SHP77 (cell line): ENCODE measurements at regions not wholly inside any gene's neighbourhood (a gene's known extent, or its start where the extent isn't known, plus 50 kb on each side); places are given as distances from the start of the nearest gene placed in this dataset.

Experiments used
- DNase-seq, 2 experiments: peaks; one replicate each; lab custom pipeline; 2025; lab: John Stamatoyannopoulos, UW

DNA sequence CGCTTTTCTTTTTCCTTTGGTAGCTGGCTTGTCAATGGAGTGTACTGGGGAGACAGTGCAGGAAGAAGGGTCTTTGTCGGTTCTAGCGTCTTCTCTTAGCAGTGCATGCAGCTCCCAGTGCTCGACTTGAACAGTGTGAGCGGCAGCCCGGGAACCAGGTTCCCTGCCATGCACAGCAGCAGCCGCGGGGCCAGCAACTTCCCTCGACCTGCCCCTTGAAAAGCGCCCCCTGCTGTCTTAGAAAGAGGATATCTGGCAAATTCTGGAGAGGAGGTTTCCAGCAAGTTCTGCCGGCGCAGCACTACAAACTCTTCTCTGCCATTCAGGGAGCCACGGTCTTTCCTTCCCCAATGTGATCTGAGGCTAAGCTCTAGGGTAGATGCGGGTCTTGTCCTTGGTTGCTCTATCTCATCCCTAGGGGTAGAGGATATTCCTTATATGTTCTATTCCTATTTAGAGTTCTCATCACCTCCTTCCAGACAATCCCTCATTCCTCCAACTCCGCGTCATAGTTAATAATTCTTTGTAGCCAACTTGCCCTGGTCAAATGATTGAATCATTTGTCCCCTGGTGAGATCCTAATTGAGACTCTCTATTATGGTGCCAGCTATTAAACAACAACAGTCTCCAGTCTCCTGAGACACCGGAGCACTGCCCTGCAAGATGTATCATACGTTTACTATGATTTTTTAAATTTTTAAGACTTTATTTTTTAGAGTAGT is 451.3 kb downstream of the PMP22 start:
- DNase-seq: peak; percentile 24 to 36

GRCh38 chr17:14808425-14808824 is 456.7 kb downstream of the PMP22 start:
- no peak for DNase-seq

GRCh38 chr17:14805348-14805747 is 459.8 kb downstream of the PMP22 start:
- no peak for DNase-seq

DNA sequence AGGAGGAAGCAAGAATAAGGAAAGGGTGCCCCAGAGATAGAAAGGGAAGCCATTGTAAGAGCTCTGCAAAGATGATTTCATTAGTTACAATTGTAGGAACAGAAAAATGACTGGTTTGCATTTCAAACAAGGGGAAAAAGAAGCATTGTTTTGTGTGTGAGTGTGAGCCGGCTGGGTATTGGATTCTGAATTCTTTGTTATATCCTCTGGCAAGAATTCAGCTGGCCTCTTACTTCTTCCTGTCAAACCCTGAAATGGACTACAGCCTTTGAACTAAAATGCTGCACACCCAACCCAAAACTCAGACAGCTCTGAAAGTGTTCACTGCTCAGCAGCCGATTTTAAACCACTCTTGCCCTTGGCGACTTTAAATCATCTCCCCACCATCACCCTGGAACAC is 461.3 kb downstream of the PMP22 start:
- DNase-seq: no peak

- no peak for DNase-seq
Measured at GRCh38 chr17:14797801-14798200, 467.3 kb downstream of the PMP22 start.

DNA sequence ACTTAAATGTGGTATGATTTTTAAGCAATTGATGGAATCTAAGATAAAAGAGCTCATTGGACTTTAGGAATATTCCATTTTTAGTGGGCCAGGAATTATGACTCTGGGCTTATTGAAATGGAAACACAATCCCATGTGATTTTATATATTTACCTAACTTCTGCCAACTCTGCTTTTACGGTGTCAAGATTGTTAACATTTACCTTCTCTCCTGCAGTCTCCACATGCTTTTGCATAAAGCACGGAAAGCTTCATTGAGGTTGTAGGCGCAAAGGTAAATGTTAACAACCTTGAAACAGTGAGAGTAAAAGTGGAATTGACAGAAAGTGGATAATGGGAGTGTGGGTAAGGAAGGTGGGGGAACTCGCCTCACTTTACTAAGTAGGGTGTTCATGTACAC is 468.1 kb downstream of the PMP22 start:
- DNase-seq: no peak

DNA sequence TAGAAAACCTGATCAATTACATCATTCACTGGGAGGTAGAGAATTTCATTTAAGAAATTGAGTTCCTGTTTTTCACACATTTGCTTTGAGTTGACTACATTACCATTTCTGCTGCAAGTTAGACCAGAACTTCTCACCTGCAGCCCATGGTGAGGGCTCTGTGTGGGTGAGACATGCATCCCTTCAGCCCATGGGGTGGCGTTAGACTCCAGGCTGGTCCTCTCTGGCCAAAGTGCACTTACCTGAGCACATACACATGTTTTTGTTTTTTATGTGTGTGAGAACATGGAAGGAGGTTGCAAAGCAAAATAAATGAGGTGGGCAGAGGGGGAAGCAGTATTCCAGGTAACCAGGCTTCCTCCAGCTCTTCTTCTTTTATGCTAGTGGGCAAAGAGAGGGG is 470.2 kb downstream of the PMP22 start:
- no peak for DNase-seq

DNA sequence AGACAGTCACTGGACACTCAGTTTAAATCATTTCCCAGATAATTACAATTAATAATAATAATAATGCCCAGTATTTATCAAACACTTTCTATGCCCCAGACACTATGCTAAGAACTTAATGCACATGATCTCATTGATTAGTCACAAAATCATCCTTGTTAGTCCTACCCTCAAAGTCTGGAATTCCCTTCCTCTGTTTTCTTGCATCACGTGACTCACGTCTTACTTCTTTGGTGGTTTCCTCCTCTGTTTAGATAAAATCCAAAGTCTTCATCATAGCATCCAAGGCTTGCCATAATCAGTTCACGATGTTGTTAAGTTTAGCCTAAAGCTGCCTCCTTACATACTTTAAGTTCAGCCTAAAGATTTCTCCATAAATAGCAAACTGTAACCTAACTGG is 471.9 kb downstream of the PMP22 start:
- no peak for DNase-seq

DNA sequence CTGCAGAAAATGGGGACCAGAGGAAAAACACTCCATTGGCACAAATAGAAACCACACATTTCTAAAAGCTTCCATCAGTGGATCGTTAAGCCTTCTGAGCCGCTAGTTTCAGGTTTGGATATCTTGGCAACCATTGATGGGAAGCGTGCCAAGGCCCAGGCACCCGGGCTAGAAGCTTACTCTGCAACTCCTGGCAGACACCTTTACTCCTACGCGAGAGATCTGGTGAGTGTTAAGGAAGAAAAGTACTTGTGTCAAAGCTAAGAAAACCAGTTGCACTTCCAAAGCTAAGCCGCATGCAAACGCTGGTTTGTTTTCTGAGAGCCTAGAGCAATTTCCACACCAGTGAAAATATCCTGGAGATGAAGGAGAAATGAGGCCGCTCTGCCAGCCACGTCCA is 472.4 kb downstream of the PMP22 start:
- no peak for DNase-seq

- no peak for DNase-seq
Measured at GRCh38 chr17:14791221-14791620, 473.9 kb downstream of the PMP22 start.

DNA sequence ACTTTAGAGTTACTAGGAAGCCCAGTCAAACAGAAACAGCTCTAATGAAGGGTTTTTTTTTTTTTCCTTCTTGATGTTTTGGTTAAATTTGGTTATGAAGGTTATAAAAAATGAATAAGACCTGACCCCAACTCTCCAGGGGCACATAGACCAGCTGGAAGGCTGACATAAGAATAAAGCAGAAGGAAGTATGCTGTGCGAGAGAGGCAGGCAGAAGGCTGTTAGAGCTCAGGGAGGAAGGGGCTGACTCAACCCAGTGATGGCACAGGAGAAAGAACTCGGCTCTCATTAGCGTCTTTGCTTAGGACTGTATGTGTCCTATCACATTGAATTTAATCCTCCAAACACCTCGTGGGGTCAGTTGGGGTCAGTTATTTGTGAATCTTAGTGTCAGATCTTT is 474.6 kb downstream of the PMP22 start:
- DNase-seq: no peak

GRCh38 chr17:14784997-14785696 is 480.0 kb downstream of the PMP22 start:
- no peak for DNase-seq

- no peak for DNase-seq
Measured at GRCh38 chr17:14781123-14781522, 480.2 kb downstream of the HS3ST3B1 start.

DNA sequence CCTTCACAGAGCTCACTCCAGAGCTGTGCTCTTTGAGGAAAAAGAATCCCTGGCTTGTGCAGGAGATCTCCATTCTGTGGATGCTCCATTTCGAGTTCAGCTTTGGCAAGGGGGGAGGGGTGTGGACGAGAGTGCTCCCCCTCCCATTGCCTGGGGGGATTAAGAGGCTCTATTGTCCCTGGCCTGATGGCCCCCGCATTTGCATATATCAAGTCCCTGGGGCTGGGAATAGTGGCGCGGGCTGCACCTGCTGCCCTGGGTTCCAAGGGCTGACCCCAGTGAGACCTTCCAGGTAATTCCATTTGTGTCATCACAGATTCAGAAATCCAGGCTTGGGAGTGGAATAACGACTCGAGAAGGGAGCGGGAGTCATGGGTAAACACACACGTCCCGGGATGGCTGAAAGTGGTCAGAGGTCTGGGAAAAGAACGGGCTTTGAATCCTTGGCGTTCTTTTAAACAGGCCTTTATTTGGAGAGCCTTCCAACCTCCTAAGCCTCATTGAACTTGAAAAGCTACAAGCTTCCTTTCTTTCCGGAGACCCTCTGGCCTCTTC is 479.3 kb downstream of the HS3ST3B1 start:
- DNase-seq: no peak

DNA sequence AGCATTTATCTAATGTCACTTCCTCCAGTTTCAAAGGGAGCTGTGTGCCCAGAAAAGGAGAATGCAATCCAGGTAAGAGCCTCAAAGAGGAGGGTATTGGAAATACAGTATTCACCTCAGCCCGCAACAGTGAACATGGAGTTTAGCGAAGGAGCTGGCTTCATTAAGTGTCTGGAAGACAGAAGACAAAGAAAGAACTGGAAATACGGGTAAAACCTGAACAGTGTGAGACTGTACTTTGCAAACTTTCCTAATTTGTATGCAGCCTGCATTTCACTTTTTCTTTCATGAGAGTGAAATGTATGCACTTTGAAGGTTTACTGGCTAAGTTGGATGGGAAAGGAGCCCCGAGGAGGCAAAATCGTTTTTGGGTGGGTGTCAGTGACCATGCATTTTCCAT is 478.4 kb downstream of the HS3ST3B1 start:
- no peak for DNase-seq

DNA sequence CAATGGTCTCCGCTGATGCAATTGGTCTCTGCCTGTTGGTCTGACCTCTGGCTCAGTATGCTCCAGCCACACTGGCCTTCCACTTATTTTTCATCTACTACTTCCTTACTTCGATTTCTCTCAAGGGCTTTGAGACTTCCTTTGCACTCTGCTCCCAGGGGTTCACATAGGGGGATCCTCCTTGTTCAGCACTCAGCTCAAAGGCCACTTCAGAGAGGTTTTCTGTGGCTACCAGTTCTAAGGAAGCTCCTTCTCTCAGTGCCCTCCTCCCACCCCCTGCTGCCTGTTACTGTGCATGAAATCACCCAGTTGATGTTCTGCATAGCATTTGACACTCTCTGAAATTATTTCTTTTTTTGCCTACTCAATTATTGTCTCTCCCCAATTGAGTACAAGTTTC is 476.4 kb downstream of the HS3ST3B1 start:
- no peak for DNase-seq

GRCh38 chr17:14776791-14777190 is 475.9 kb downstream of the HS3ST3B1 start:
- no peak for DNase-seq

DNA sequence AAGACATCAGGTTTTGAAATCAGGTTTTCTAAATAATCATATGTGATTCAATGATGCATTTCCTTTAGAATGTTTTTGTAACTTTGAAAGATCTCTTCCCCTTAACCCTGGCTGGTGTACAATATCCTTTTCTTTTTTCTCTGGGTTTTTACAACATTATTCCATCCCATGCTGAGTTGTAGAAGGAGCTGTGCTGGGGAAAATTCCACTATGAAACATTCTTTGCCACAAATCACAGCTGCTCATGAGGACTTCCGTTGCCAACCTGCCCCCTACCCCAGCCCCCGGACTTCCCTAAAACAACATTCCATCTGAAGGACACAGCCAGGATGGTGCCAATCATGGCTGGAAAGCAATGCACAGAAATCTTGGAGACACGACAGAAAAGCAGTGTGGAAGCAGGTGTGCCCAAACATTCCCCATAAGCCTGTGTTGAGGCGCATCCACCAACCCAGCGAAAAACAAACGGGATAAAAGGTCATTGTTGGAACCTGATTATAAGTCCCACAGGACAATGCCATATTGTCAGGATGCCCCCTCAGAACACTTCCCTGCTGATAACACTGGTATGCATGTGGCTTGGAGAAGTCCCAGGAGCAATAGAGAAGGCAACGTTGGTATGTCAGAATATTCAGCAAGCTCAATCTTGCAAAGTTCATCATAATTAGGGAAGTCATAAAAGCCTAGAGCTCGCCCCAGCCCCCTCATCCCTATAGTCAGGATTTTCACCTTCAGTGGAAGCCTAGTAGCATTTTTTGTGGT is 475.0 kb downstream of the HS3ST3B1 start:
- DNase-seq: no peak

GRCh38 chr17:14774774-14775173 is 473.9 kb downstream of the HS3ST3B1 start:
- no peak for DNase-seq

DNA sequence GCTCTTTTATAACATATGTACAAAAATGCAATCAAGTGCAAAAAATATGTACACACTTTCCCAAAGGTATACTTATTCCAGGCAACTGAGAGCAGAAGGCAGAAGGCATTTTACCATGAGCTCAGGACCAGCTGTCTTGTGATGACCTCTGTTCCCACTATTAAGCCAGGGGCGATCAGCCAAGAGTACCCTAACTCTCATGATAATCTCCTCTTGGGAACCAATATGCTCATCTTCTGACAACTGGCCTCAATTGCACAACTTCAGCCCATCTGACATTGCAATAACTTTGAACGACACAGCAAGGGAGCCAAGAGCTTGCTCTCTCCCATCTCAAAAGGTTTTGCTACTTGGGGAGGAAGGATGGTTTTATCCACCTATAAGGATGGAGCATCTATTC is 471.9 kb downstream of the HS3ST3B1 start:
- no peak for DNase-seq

DNA sequence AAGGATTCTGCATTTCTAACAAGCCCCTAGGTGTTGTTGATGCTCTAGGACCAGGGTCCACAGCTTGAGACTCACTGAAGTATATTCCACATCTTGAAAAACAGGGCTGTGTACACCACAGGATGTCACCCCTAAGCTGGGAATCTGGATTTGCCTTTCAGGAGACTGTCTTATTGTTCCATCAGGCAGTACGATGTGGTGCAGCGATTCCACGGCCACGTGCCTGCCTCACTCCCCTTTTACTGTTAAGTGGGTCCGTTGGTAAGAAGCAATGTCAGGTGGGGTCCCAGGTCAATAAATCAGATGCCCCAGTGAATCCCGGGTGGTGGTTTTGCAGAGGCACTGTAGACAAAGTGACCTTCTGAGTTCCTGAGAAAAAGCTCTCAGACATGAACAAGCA is 470.7 kb downstream of the HS3ST3B1 start:
- DNase-seq: no peak

- DNase-seq: no peak
Measured at GRCh38 chr17:14768923-14769322, 468.0 kb downstream of the HS3ST3B1 start.
